ENCODE measurements at regions not wholly inside any gene's neighbourhood (a gene's known extent, or its start where the extent isn't known, plus 50 kb on each side); places are given as distances from the start of the nearest gene placed in this dataset.

- in situ Hi-C loops (cut with HindIII; ENCODE audit: low sequenced_read_pairs): no loop called here
These were observed 769.8 kb upstream of the NECTIN3 start for GRCh38 chr3:110301781-110302180.

GRCh38 chr3:110307065-110307809, 764.4 kb upstream of the NECTIN3 start:
- in situ Hi-C loops (cut with HindIII; ENCODE audit: low sequenced_read_pairs): no loop called here
- no peak overlapping the region for H3K4me3 ChIP-seq (ENCODE audit: low read depth, low read length)
- DNase-seq (ENCODE audit: low read depth): no peak
- no peak for TF ChIP-seq CTCF (IDR thresholded peaks at IDR 0.05; ENCODE audit: low read depth, low read length, missing control alignments)

More at GRCh38 chr3:110301781-110302180, 769.8 kb upstream of the NECTIN3 start:
- no peak overlapping the region for H3K4me3 ChIP-seq (ENCODE audit: low read depth, low read length)
- DNase-seq (ENCODE audit: low read depth): no peak
- no peak for TF ChIP-seq CTCF (IDR thresholded peaks at IDR 0.05; ENCODE audit: low read depth, low read length, missing control alignments)

- in situ Hi-C loops (cut with HindIII; ENCODE audit: low sequenced_read_pairs): no loop called here
- no peak for DNase-seq (ENCODE audit: low read depth)
- no peak overlapping the region for H3K4me3 ChIP-seq (ENCODE audit: low read depth, low read length)
- no peak for TF ChIP-seq CTCF (IDR thresholded peaks at IDR 0.05; ENCODE audit: low read depth, low read length, missing control alignments)
These were observed 760.1 kb upstream of the NECTIN3 start for GRCh38 chr3:110311541-110311940.

- H3K4me3 ChIP-seq (ENCODE audit: low read depth, low read length): no peak overlapping the region
- in situ Hi-C loops (cut with HindIII; ENCODE audit: low sequenced_read_pairs): no loop called here
- peak; percentile 24 for DNase-seq (ENCODE audit: low read depth)
- TF ChIP-seq CTCF (IDR thresholded peaks at IDR 0.05; ENCODE audit: low read depth, low read length, missing control alignments): peak; percentile 60
These were observed 757.0 kb upstream of the NECTIN3 start for GRCh38 chr3:110314512-110315114.

GRCh38 chr3:110318108-110318507, 753.5 kb upstream of the NECTIN3 start:
- DNase-seq (ENCODE audit: low read depth): no peak
- no peak overlapping the region for H3K4me3 ChIP-seq (ENCODE audit: low read depth, low read length)
- no peak for TF ChIP-seq CTCF (IDR thresholded peaks at IDR 0.05; ENCODE audit: low read depth, low read length, missing control alignments)
- in situ Hi-C loops (cut with HindIII; ENCODE audit: low sequenced_read_pairs): no loop called here

- DNase-seq (ENCODE audit: low read depth): no peak
- H3K4me3 ChIP-seq (ENCODE audit: low read depth, low read length): no peak overlapping the region
- no peak for TF ChIP-seq CTCF (IDR thresholded peaks at IDR 0.05; ENCODE audit: low read depth, low read length, missing control alignments)
- in situ Hi-C loops (cut with HindIII; ENCODE audit: low sequenced_read_pairs): no loop called here
These were observed 748.3 kb upstream of the NECTIN3 start for GRCh38 chr3:110323349-110323748.

Measured in astrocyte of the cerebellum (primary cell).